Small intestine (tissue), 7 donors: ENCODE measurements at regions not wholly inside any gene's neighbourhood (a gene's known extent, or its start where the extent isn't known, plus 50 kb on each side); places are given as distances from the start of the nearest gene placed in this dataset.
A peak's percentile ranks its signal among the peaks of the same experiment; 100 is the strongest.

ENCODE experiments used
- DNase-seq, 2 donors: peaks; one replicate each; pipeline versions ENCODE4 v3.0.0 to v3.0.0-alpha.2; 2013
- FAIRE-seq: peaks from 2 replicates; lab custom pipeline; 2012; peaks lifted over from hg19 to GRCh38; lab: Jason Lieb, UNC
- H3K27ac ChIP-seq, 3 donors: one replicate each; pipeline ENCODE4 v1.5.1; 2013; ENCODE audit warnings: low read length in 2 of 3, mild to moderate bottlenecking in 2 of 3, control low read depth in 1 of 3, inconsistent platforms in 1 of 3, low read depth in 1 of 3, moderate library complexity in 1 of 3
- H3K27me3 ChIP-seq, 3 donors: one replicate each; pipeline ENCODE4 v1.6.1; 2013; ENCODE audit warnings: low read length in 3 of 3, inconsistent platforms in 1 of 3; ENCODE audit not compliant: control insufficient read depth in 3 of 3, insufficient read depth in 3 of 3
- H3K36me3 ChIP-seq, 3 donors: one replicate each; pipeline ENCODE4 v1.6.1; 2013; ENCODE audit warnings: low read length in 3 of 3, inconsistent platforms in 1 of 3, low read depth in 1 of 3, mild to moderate bottlenecking in 1 of 3, moderate library complexity in 1 of 3; ENCODE audit not compliant: control insufficient read depth in 3 of 3, insufficient read depth in 2 of 3
- H3K4me1 ChIP-seq, 3 donors: one replicate each; pipeline ENCODE4 v1.6.1; 2013; ENCODE audit warnings: low read length in 2 of 3, inconsistent platforms in 1 of 3, low read depth in 1 of 3, mild to moderate bottlenecking in 1 of 3, moderate library complexity in 1 of 3; ENCODE audit not compliant: control insufficient read depth in 3 of 3, insufficient read depth in 2 of 3
- H3K4me3 ChIP-seq, 3 donors: one replicate each; pipeline ENCODE4 v1.5.1; 2013; ENCODE audit warnings: low read length in 3 of 3, control low read depth in 1 of 3, inconsistent platforms in 1 of 3, low read depth in 1 of 3, mild to moderate bottlenecking in 1 of 3, moderate library complexity in 1 of 3
- H3K9me3 ChIP-seq, 2 donors: one replicate each; pipeline ENCODE4 v1.6.1; 2013; ENCODE audit warnings: low read depth in 1 of 2, low read length in 1 of 2; ENCODE audit not compliant: control insufficient read depth in 2 of 2, insufficient read depth in 1 of 2
- WGBS, 3 donors: extraction: QIAGEN DNeasy Blood & Tissue Kit; methylation state at CpG; one replicate each; pipeline ENCODE4 v1.1.7; 2013; 5-methylcytosine and 5-hydroxymethylcytosine counted together
- donor health status: healthy with polysubstance abuse.
- donor health status: control.
- donor health status: control.
- donor health status: Bipolar disorder and iron deficiency.
- donor health status: healthy.

DNA sequence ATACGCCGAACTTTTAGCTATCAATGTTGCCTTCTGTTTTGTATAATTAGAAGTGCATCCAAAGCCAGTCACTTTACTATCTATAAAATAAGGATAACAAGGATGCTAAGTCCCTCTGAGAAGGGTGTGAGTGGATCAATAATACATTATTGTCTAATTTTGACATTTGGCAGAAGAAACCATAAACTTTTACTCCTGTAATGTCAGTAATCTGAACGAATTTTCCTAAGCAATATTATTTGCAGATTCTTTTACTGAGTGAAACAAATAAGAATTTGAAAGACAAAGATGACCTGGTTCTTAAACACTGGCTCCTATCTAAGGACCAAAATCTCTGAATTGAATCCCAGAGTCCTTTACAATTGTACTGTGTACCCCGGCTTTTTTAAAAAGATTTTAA lies 126.6 kb upstream of the TMEM161B start:
- Histone ChIP-seq H3K4me3 (no peak overlapping the region), H3K4me1 (peaks cover 0 to 3% (median 0%) of the 10 kb centered on the region in 3 donors), H3K9me3 (no peaks in the 10 kb centered on the region), H3K36me3 (no peaks in the 10 kb centered on the region), H3K27me3 (peaks cover 0 to 1% (median 0%) of the 10 kb centered on the region in 3 donors), H3K27ac (no peak overlapping the region)
- no peak for FAIRE-seq
- 75 to 84% (median 84%) methylated on average over 4 of the region's 4 CpGs for WGBS, 3 donors
- no peak for DNase-seq

DNA sequence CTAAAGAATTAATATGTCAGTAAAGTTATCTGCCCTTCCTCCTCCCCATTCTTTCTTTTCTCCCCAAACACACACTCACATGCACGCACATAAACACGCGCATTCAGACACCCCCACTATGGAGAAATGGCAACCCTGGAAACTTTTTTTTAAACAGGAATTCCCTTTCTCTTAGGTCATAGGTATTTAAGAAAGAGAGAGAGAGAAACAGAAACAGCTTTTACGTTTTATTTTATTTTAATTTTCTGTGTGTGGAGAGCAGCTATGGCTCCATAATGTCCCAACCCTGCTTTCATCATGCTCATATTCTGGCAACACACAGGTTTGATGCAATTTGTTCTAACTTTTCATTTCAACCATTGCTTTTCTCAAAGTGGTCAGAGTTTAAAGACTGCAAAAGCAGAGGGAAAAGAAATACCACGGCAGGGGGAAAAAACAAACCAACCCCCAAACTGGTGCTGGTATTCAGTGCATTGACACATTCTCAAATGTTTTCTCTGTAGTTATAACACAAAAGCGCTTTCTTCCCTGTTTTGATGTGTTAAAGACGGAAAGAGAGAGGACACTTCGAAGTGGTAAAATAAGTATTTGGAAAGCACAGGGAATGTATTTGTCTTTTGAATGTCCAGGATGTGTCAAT lies 126.0 kb upstream of the TMEM161B start:
- WGBS, 3 donors: 68 to 89% (median 86%) methylated on average over 8 of the region's 8 CpGs

DNA sequence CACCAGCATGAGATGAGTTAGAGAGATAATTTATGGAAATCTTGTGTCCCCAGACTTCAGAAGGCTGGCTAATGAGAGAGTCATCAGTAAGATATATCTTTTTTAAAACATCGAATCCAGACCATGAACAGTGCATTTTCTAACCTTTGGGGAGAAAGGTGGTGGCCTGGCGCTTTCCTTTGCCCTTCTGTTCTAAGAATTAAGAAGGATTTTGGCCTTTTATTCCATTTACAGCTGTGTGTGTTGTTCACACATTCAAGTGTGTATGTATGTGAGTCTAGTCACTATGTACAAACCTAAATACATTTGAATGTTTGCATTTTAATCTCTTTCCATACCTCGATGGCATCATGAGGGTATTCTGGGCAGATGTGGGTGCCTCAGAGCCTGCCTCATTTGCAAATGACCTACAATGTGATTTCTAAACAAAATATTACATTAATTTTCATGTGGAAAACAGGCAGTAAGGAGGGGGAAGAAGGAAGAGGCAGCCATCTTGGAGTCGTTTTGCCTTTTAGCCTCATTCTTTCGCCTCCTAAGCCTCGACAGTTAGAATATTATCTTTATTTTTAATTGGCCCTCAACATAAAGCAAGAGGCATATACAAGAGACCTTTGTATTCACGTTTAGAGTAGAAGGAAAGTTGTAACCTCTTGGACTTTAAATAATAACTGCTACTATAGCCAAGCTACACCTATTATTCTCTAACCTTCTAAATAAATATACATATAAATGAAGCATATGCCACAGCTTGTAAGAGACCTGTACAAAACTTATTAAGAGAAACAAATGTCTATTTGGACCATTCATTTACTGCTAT lies 125.3 kb upstream of the TMEM161B start:
- DNase-seq (no peak), FAIRE-seq (no peak)
- no peak overlapping the region for H3K27ac ChIP-seq
- peaks cover 0 to 3% (median 0%) of the 10 kb centered on the region in 3 donors for H3K4me1 ChIP-seq
- no peak overlapping the region for H3K4me3 ChIP-seq
- no peaks in the 10 kb centered on the region for H3K36me3 ChIP-seq
- WGBS, 3 donors: 58 to 67% (median 60%) methylated on average over 7 of the region's 7 CpGs
- peaks cover 0 to 1% (median 0%) of the 10 kb centered on the region in 3 donors for H3K27me3 ChIP-seq
- no peaks in the 10 kb centered on the region for H3K9me3 ChIP-seq

More for the DNA sequence above, 126.0 kb upstream of the TMEM161B start:
- H3K4me1 ChIP-seq: peaks cover 0 to 3% (median 0%) of the 10 kb centered on the region in 3 donors
- H3K27ac ChIP-seq: no peak overlapping the region
- no peaks in the 10 kb centered on the region for H3K36me3 ChIP-seq
- no peaks in the 10 kb centered on the region for H3K9me3 ChIP-seq
- no peak overlapping the region for H3K4me3 ChIP-seq
- DNase-seq: no peak
- FAIRE-seq: no peak
- H3K27me3 ChIP-seq: peaks cover 0 to 1% (median 0%) of the 10 kb centered on the region in 3 donors

DNA sequence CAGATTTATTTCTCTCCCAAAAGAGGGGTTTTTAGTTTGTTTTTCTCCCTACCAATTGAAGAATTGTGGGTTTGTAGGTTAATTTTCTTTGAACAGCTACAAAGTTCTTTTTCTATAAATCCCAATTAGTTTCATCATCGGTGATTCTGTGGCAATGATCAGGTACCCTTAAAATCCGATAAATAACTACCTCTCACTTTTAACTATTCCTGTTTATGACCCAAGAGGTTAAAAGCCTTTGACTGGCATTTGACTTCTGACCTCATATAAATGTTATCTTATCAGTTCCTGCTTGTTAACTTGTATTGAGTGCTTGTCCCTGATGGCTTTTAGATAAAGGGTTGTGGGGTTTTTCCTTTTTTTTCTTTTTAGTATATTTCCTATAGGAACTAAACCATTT lies 124.4 kb upstream of the TMEM161B start:
- peaks cover 0 to 3% (median 0%) of the 10 kb centered on the region in 3 donors for H3K4me1 ChIP-seq
- no peak overlapping the region for H3K4me3 ChIP-seq
- H3K9me3 ChIP-seq: no peaks in the 10 kb centered on the region
- no peaks in the 10 kb centered on the region for H3K36me3 ChIP-seq
- FAIRE-seq (no peak), DNase-seq (no peak)
- WGBS, 3 donors: 10 to 36% (median 24%) methylated on average over 2 of the region's 2 CpGs
- no peak overlapping the region for H3K27ac ChIP-seq
- peaks cover 0 to 1% (median 0%) of the 10 kb centered on the region in 3 donors for H3K27me3 ChIP-seq

DNA sequence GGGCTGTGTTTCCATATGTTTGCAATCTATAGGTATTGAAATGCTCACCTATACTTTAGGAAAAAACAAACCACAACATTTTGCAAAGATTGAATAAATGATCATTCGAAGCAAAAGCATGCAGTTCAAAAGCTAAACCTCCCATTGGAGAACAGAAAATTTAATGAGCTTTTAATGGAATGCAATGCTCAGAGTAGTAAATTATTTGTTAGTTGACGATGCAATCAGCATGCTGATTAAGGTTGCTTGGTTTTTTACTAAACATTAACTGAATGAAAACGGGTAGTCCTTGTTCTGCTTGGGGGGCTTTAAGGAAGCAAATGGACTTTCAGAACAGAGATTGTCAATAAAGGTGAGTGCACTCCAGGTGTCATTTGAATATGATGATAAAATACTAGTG lies 123.3 kb upstream of the TMEM161B start:
- Histone ChIP-seq H3K36me3 (no peaks in the 10 kb centered on the region), H3K9me3 (no peaks in the 10 kb centered on the region), H3K4me3 (no peak overlapping the region), H3K27me3 (peaks cover 0 to 1% (median 0%) of the 10 kb centered on the region in 3 donors), H3K27ac (no peak overlapping the region), H3K4me1 (peaks cover 0 to 3% (median 0%) of the 10 kb centered on the region in 3 donors)
- FAIRE-seq (no peak), DNase-seq (no peak)
- 41 to 56% (median 43%) methylated on average over 3 of the region's 3 CpGs for WGBS, 3 donors

DNA sequence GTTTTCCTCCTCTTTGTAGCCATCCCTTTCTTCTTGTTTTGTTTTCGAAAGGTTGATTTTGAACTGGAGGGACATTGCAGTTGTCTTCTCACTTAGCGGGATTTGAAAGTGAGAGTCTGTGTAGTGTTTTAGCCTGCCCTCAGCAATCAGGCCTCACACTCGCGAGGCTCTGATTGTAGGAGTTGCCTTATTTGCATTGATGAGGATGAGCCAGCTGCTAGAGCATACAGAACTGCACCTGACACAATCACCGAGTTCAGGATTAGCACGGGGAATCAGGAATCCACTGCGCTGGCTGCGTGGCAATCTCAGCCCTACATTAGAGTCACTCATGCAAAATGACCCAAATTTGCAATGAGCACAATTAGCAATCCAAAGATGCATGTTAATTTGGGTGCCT lies 122.5 kb upstream of the TMEM161B start:
- Histone ChIP-seq H3K36me3 (no peaks in the 10 kb centered on the region), H3K4me3 (no peak overlapping the region), H3K4me1 (peaks cover 0 to 3% (median 0%) of the 10 kb centered on the region in 3 donors), H3K9me3 (no peaks in the 10 kb centered on the region), H3K27ac (no peak overlapping the region), H3K27me3 (peaks cover 0 to 1% (median 0%) of the 10 kb centered on the region in 3 donors)
- FAIRE-seq (no peak), DNase-seq (no peak)
- 72 to 89% (median 74%) methylated on average over 8 of the region's 8 CpGs for WGBS, 3 donors

DNA sequence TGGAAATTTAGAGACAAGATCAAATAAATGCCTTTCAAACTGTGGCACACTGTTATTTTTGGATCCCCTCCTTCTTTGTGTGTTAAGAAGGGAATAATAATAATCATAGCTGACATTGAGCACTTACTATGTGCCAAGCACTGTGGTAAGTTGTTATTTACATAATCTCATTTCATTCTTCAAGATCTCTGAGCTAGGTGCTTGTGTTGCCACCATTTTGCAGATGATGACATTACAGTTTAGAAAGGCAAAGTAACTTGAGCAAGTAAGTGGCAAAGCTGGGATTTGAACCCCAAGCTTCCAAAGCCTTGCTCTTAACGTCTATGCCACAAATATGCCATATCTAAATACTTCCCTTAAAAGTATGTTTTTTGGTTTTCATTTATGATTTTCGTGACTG lies 121.8 kb upstream of the TMEM161B start:
- FAIRE-seq: no peak
- H3K36me3 ChIP-seq: no peaks in the 10 kb centered on the region
- no peaks in the 10 kb centered on the region for H3K9me3 ChIP-seq
- no peak for DNase-seq
- no peak overlapping the region for H3K4me3 ChIP-seq
- H3K27ac ChIP-seq: no peak overlapping the region
- peaks cover 0 to 1% (median 0%) of the 10 kb centered on the region in 3 donors for H3K27me3 ChIP-seq
- peaks cover 0 to 3% (median 0%) of the 10 kb centered on the region in 3 donors for H3K4me1 ChIP-seq
- WGBS, 3 donors: 44 to 67% (median 45%) methylated on average over 2 of the region's 2 CpGs

DNA sequence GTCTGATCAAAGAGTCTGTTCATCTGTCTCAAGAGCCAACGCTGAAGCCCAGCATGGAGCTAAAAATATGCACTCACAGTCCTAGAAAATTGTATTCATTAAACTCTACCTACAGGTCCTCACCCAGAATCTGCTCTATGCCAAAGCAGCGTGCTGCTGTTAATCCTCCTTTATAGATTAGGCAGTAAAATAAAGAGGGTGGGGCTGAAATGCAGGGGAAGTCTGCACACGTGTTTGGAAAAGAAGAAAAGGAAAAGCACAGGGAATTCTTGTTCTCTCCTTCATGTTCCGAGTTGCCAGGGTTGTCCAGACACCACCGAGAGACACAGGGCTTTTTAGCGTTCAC lies 121.4 kb upstream of the TMEM161B start:
- FAIRE-seq: no peak
- H3K4me3 ChIP-seq: no peak overlapping the region
- 11 to 50% (median 24%) methylated on average over 6 of the region's 6 CpGs for WGBS, 3 donors

More for the DNA sequence above, 121.4 kb upstream of the TMEM161B start:
- Histone ChIP-seq H3K9me3 (no peaks in the 10 kb centered on the region), H3K4me1 (peaks cover 0 to 3% (median 0%) of the 10 kb centered on the region in 3 donors), H3K36me3 (no peaks in the 10 kb centered on the region), H3K27ac (no peak overlapping the region), H3K27me3 (peaks cover 0 to 1% (median 0%) of the 10 kb centered on the region in 3 donors)
- peak in 1 of 2 donors; percentile 59 for DNase-seq
